WTC11 (cell line): ENCODE measurements at regions not wholly inside any gene's neighbourhood (a gene's known extent, or its start where the extent isn't known, plus 50 kb on each side); places are given as distances from the start of the nearest gene placed in this dataset.

Source experiments
- ATAC-seq: fragments of 200-7000 bp; cut with Tn5 transposase; 2 replicates; pipeline ENCODE4 v1.10.0; 2021; ENCODE audit warnings: mild to moderate bottlenecking, moderate library complexity
- CTCF ChIA-PET: fragments of 300-600 bp; sonication (Branson Sonifier 250); formaldehyde crosslinking; loops from one replicate; lab custom pipeline; 2021; ENCODE audit warnings: antibody characterized with exemption; lab: Charles Lee
- POLR2A ChIA-PET: fragments of 350-600 bp; sonication (Branson Sonifier 250); formaldehyde crosslinking; loops from one replicate; lab custom pipeline; 2021; ENCODE audit warnings: antibody characterized with exemption; lab: Charles Lee
- DNase-seq: peaks from one replicate; pipeline ENCODE4 v3.0.0; 2021; ENCODE audit warnings: low spot score
- H3K27ac Mint-ChIP-seq: 2 replicates; pipeline ENCODE4 v1.8.0; 2021; ENCODE audit warnings: mixed read lengths
- H3K27me3 Mint-ChIP-seq: 2 replicates; pipeline ENCODE4 v1.8.0; 2021; ENCODE audit warnings: low read depth, mild to moderate bottlenecking, moderate library complexity, mixed read lengths
- H3K36me3 Mint-ChIP-seq: 2 replicates; pipeline ENCODE4 v1.8.0; 2021; ENCODE audit warnings: mixed read lengths
- H3K4me1 Mint-ChIP-seq: 2 replicates; pipeline ENCODE4 v1.8.0; 2022; ENCODE audit warnings: mixed read lengths
- H3K4me3 Mint-ChIP-seq: 2 replicates; pipeline ENCODE4 v1.8.0; 2021; ENCODE audit warnings: mild to moderate bottlenecking, moderate library complexity, mixed read lengths
- H3K9me3 Mint-ChIP-seq: 2 replicates; pipeline ENCODE4 v1.8.0; 2021; ENCODE audit warnings: mixed read lengths
- CDX4 ChIP-seq: fragments of 250-450 bp; sonication (Bioruptor Pico); IDR thresholded peaks from 2 replicates; pipeline ENCODE4 v1.9.0; 2021; ENCODE audit warnings: moderate library complexity, mild to moderate bottlenecking, inconsistent platforms, borderline replicate concordance
- ESRRA ChIP-seq: sonication (generic); formaldehyde crosslinking; IDR thresholded peaks from 2 replicates; pipeline ENCODE4 v1.8.1; 2022; ENCODE audit warnings: mild to moderate bottlenecking, missing genetic modification reagents, borderline replicate concordance
- FOXP1 ChIP-seq: sonication (generic); formaldehyde crosslinking; IDR thresholded peaks from 2 replicates; pipeline ENCODE4 v1.8.0; 2022; ENCODE audit warnings: missing genetic modification reagents, mild to moderate bottlenecking, moderate library complexity, borderline replicate concordance
- NR1H2 ChIP-seq: sonication (generic); formaldehyde crosslinking; IDR thresholded peaks from 2 replicates; pipeline ENCODE4 v1.9.0; 2021; ENCODE audit warnings: mild to moderate bottlenecking, moderate library complexity, missing genetic modification reagents
- SOX15 ChIP-seq: fragments of 250-450 bp; sonication (Bioruptor Pico); IDR thresholded peaks from 2 replicates; pipeline ENCODE4 v1.9.0; 2021; ENCODE audit warnings: mild to moderate bottlenecking
- TEAD4 ChIP-seq: sonication (generic); formaldehyde crosslinking; IDR thresholded peaks from 2 replicates; pipeline ENCODE4 v1.8.0; 2022; ENCODE audit warnings: mild to moderate bottlenecking, missing genetic modification reagents
- TF ChIP-seq, protein P1 (sequence below): fragments of 250-450 bp; sonication (Bioruptor Pico); conservative IDR thresholded peaks from 2 replicates; pipeline ENCODE4 v1.9.0; 2021; ENCODE audit warnings: mild to moderate bottlenecking
- TF ChIP-seq, protein P2 (sequence below): sonication (generic); formaldehyde crosslinking; conservative IDR thresholded peaks from 2 replicates; pipeline ENCODE4 v1.8.1; 2023; ENCODE audit warnings: mild to moderate bottlenecking, low read depth, missing genetic modification reagents, moderate library complexity
- TF ChIP-seq, protein P3 (sequence below): sonication (generic); formaldehyde crosslinking; IDR thresholded peaks from 2 replicates; pipeline ENCODE4 v1.8.1; 2022; ENCODE audit warnings: mild to moderate bottlenecking, moderate library complexity, missing genetic modification reagents
- TF ChIP-seq, protein P4 (sequence below): sonication (generic); formaldehyde crosslinking; IDR thresholded peaks from 2 replicates; pipeline ENCODE4 v1.8.1; 2023; ENCODE audit warnings: mild to moderate bottlenecking, missing genetic modification reagents
- TF ChIP-seq, protein P5 (sequence below): sonication (generic); formaldehyde crosslinking; IDR thresholded peaks from 2 replicates; pipeline ENCODE4 v1.8.0; 2023; ENCODE audit warnings: mild to moderate bottlenecking, missing genetic modification reagents
- TF ChIP-seq, protein P6 (sequence below): sonication (generic); formaldehyde crosslinking; IDR thresholded peaks from 2 replicates; pipeline ENCODE4 v1.8.0; 2022; ENCODE audit warnings: mild to moderate bottlenecking, missing genetic modification reagents
- TF ChIP-seq, protein P7 (sequence below): sonication (generic); formaldehyde crosslinking; IDR thresholded peaks from 2 replicates; pipeline ENCODE4 v1.8.1; 2022; ENCODE audit warnings: missing genetic modification reagents, borderline replicate concordance

DNA sequence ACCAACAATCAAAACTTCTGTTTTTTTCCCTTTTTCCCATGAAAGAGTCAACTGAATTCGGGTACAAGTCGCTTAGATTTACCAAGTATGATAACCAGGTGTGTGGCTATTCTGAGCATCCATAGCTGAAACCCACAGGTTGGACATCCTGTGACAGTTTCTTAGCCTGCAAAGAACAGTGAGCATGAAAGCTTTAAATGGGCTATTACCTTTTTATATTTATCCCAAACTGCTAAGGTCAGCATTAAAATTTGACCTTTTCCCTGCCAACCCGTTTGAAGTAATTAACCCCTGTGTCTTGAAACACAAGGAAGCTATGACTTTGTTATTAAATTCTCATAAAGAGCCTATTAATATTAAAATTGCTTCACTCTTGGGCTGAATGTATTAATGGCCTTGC, 1065.0 kb upstream of the RBFOX1 start (continued):
- TF ChIP-seq, protein P1, sequence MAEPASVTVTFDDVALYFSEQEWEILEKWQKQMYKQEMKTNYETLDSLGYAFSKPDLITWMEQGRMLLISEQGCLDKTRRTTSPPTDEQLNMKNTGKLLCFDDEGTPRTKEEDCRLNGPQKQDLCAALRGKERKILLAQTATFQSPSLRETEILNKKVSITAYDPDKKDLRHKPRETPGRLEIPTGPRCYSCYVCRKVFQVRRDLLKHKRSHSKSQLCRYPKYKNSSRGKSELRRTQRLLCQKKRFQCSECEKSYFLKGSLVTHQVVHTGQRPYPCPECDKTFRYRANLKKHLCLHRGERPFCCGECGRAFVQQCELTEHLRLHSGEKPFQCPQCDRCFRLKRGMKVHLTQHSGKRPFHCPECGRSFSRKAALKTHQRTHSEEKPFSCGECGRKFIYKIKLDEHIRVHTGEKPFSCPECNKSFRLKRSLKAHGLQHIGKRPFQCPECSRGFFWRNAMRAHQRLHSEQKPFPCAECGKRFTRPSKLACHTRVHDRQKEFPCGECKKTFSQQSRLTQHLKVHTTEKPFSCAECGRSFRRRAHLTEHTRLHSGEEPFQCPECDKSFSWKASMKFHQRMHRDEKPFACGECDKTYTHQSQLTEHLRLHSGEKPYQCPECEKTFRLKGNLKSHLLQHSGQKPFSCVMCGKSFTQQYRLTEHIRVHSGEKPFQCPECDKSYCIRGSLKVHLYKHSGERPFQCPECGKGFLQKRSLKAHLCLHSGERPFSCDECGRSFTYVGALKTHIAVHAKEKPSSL (CRISPR knock-in tag) = no peak
- TF ChIP-seq, protein P2, sequence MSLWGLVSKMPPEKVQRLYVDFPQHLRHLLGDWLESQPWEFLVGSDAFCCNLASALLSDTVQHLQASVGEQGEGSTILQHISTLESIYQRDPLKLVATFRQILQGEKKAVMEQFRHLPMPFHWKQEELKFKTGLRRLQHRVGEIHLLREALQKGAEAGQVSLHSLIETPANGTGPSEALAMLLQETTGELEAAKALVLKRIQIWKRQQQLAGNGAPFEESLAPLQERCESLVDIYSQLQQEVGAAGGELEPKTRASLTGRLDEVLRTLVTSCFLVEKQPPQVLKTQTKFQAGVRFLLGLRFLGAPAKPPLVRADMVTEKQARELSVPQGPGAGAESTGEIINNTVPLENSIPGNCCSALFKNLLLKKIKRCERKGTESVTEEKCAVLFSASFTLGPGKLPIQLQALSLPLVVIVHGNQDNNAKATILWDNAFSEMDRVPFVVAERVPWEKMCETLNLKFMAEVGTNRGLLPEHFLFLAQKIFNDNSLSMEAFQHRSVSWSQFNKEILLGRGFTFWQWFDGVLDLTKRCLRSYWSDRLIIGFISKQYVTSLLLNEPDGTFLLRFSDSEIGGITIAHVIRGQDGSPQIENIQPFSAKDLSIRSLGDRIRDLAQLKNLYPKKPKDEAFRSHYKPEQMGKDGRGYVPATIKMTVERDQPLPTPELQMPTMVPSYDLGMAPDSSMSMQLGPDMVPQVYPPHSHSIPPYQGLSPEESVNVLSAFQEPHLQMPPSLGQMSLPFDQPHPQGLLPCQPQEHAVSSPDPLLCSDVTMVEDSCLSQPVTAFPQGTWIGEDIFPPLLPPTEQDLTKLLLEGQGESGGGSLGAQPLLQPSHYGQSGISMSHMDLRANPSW (CRISPR knock-in tag) = no peak
- TF ChIP-seq, protein P3, sequence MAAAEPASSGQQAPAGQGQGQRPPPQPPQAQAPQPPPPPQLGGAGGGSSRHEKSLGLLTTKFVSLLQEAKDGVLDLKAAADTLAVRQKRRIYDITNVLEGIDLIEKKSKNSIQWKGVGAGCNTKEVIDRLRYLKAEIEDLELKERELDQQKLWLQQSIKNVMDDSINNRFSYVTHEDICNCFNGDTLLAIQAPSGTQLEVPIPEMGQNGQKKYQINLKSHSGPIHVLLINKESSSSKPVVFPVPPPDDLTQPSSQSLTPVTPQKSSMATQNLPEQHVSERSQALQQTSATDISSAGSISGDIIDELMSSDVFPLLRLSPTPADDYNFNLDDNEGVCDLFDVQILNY = no peak

- Mint-ChIP-seq H3K9me3 (peaks cover 81% of the 10 kb centered on the region), H3K27ac (no peak overlapping the region), H3K4me1 (no peaks in the 10 kb centered on the region), H3K4me3 (no peak overlapping the region), H3K27me3 (peaks cover 20% of the 10 kb centered on the region), H3K36me3 (peaks cover 77% of the 10 kb centered on the region)
- DNase-seq (no peak), ATAC-seq (no peak)
- no peak for TF ChIP-seq SOX15
- TF ChIP-seq TEAD4 = no peak
- TF ChIP-seq, protein P4, sequence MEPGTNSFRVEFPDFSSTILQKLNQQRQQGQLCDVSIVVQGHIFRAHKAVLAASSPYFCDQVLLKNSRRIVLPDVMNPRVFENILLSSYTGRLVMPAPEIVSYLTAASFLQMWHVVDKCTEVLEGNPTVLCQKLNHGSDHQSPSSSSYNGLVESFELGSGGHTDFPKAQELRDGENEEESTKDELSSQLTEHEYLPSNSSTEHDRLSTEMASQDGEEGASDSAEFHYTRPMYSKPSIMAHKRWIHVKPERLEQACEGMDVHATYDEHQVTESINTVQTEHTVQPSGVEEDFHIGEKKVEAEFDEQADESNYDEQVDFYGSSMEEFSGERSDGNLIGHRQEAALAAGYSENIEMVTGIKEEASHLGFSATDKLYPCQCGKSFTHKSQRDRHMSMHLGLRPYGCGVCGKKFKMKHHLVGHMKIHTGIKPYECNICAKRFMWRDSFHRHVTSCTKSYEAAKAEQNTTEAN (CRISPR knock-in tag) = no peak
- TF ChIP-seq ESRRA = no peak
- TF ChIP-seq, protein P5, sequence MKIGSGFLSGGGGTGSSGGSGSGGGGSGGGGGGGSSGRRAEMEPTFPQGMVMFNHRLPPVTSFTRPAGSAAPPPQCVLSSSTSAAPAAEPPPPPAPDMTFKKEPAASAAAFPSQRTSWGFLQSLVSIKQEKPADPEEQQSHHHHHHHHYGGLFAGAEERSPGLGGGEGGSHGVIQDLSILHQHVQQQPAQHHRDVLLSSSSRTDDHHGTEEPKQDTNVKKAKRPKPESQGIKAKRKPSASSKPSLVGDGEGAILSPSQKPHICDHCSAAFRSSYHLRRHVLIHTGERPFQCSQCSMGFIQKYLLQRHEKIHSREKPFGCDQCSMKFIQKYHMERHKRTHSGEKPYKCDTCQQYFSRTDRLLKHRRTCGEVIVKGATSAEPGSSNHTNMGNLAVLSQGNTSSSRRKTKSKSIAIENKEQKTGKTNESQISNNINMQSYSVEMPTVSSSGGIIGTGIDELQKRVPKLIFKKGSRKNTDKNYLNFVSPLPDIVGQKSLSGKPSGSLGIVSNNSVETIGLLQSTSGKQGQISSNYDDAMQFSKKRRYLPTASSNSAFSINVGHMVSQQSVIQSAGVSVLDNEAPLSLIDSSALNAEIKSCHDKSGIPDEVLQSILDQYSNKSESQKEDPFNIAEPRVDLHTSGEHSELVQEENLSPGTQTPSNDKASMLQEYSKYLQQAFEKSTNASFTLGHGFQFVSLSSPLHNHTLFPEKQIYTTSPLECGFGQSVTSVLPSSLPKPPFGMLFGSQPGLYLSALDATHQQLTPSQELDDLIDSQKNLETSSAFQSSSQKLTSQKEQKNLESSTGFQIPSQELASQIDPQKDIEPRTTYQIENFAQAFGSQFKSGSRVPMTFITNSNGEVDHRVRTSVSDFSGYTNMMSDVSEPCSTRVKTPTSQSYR (CRISPR knock-in tag) = no peak
- TF ChIP-seq, protein P6, sequence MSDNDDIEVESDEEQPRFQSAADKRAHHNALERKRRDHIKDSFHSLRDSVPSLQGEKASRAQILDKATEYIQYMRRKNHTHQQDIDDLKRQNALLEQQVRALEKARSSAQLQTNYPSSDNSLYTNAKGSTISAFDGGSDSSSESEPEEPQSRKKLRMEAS (CRISPR knock-in tag) = no peak
- no peak for TF ChIP-seq CDX4
- no peak for TF ChIP-seq NR1H2
- TF ChIP-seq, protein P7, sequence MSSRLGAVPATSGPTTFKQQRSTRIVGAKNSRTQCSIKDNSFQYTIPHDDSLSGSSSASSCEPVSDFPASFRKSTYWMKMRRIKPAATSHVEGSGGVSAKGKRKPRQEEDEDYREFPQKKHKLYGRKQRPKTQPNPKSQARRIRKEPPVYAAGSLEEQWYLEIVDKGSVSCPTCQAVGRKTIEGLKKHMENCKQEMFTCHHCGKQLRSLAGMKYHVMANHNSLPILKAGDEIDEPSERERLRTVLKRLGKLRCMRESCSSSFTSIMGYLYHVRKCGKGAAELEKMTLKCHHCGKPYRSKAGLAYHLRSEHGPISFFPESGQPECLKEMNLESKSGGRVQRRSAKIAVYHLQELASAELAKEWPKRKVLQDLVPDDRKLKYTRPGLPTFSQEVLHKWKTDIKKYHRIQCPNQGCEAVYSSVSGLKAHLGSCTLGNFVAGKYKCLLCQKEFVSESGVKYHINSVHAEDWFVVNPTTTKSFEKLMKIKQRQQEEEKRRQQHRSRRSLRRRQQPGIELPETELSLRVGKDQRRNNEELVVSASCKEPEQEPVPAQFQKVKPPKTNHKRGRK = no peak
- TF ChIP-seq FOXP1 (CRISPR knock-in tag) = no peak
- ChIA-PET CTCF (no interaction called here), POLR2A (no interaction called here)
Measured at GRCh38 chr16:6266703-6267102, 1065.9 kb upstream of the RBFOX1 start.
